ENCODE measurements at regions not wholly inside any gene's neighbourhood (a gene's known extent, or its start where the extent isn't known, plus 50 kb on each side); places are given as distances from the start of the nearest gene placed in this dataset.

DNA sequence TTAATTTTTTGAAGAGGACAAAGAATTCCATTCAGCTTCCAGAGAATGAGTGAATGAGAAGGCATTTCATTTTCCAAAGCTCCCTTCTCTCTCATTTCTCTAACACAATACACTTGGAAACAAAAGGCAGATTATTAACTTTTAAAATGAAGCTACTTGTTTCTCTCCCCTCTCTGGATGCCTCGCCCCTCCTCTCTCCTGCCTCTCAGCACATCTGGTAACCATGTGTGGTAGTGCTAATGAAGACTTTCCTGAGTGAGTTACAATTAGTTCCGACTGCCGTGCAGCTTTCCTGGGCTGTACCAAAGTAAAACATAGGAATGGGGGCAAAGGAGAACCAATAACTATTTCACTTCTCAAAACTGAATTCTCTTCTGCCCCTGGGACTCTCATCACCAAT lies 84.7 kb upstream of the SOX5 start:
- TF ChIP-seq, protein P1, sequence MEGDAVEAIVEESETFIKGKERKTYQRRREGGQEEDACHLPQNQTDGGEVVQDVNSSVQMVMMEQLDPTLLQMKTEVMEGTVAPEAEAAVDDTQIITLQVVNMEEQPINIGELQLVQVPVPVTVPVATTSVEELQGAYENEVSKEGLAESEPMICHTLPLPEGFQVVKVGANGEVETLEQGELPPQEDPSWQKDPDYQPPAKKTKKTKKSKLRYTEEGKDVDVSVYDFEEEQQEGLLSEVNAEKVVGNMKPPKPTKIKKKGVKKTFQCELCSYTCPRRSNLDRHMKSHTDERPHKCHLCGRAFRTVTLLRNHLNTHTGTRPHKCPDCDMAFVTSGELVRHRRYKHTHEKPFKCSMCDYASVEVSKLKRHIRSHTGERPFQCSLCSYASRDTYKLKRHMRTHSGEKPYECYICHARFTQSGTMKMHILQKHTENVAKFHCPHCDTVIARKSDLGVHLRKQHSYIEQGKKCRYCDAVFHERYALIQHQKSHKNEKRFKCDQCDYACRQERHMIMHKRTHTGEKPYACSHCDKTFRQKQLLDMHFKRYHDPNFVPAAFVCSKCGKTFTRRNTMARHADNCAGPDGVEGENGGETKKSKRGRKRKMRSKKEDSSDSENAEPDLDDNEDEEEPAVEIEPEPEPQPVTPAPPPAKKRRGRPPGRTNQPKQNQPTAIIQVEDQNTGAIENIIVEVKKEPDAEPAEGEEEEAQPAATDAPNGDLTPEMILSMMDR (IDR thresholded peaks at IDR 0.05; ENCODE audit: insufficient read depth, low read length): no peak
- TF ChIP-seq POLR2AphosphoS5 (IDR thresholded peaks at IDR 0.05; ENCODE audit: low read depth) (no peak), GABPA (IDR thresholded peaks at IDR 0.05; ENCODE audit: low read depth) (no peak)
- TF ChIP-seq, protein P2, sequence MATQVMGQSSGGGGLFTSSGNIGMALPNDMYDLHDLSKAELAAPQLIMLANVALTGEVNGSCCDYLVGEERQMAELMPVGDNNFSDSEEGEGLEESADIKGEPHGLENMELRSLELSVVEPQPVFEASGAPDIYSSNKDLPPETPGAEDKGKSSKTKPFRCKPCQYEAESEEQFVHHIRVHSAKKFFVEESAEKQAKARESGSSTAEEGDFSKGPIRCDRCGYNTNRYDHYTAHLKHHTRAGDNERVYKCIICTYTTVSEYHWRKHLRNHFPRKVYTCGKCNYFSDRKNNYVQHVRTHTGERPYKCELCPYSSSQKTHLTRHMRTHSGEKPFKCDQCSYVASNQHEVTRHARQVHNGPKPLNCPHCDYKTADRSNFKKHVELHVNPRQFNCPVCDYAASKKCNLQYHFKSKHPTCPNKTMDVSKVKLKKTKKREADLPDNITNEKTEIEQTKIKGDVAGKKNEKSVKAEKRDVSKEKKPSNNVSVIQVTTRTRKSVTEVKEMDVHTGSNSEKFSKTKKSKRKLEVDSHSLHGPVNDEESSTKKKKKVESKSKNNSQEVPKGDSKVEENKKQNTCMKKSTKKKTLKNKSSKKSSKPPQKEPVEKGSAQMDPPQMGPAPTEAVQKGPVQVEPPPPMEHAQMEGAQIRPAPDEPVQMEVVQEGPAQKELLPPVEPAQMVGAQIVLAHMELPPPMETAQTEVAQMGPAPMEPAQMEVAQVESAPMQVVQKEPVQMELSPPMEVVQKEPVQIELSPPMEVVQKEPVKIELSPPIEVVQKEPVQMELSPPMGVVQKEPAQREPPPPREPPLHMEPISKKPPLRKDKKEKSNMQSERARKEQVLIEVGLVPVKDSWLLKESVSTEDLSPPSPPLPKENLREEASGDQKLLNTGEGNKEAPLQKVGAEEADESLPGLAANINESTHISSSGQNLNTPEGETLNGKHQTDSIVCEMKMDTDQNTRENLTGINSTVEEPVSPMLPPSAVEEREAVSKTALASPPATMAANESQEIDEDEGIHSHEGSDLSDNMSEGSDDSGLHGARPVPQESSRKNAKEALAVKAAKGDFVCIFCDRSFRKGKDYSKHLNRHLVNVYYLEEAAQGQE (IDR thresholded peaks at IDR 0.05; ENCODE audit: insufficient replicate concordance, low read depth): no peak
